GM12878 (cell line): ENCODE measurements at regions not wholly inside any gene's neighbourhood (a gene's known extent, or its start where the extent isn't known, plus 50 kb on each side); places are given as distances from the start of the nearest gene placed in this dataset.
"Not testable (repeated sequence)": the region's sequence is repeated elsewhere in the genome, so short reads cannot be mapped to it uniquely, and the experiment has no call there.

Experiments used
- ATAC-seq: fragments of 200-7000 bp; cut with Tn5 transposase; 3 replicates; pipeline ENCODE4 v1.9.1; 2020; ENCODE audit warnings: mild to moderate bottlenecking, moderate library complexity
- BruUV-seq: library from RNA; stranded (reverse); fragments of 400-500 nt; replicated peaks from 2 replicates; lab custom pipeline; 2021; lab: Mats Ljungman, UMichigan
- CTCF ChIA-PET: fragments of 300-600 bp; sonication (Branson Sonifier 250); formaldehyde crosslinking; extraction: SDS; loops from one replicate; lab custom pipeline; 2021; ENCODE audit warnings: inconsistent platforms; lab: Yijun Ruan, JAX
- POLR2A ChIA-PET: fragments of 350-600 bp; formaldehyde crosslinking; extraction: SDS; loops from one replicate; lab custom pipeline; 2021; ENCODE audit warnings: inconsistent platforms; lab: Charles Lee
- RAD21 ChIA-PET: fragments of 300-600 bp; sonication (Branson Sonifier 250); formaldehyde crosslinking; loops from one replicate; lab custom pipeline; 2023; ENCODE audit warnings: antibody characterized with exemption; ENCODE audit not compliant: unreplicated experiment; lab: Charles Lee
- SMC1A ChIA-PET: fragments of 300-600 bp; sonication (Branson Sonifier 250); formaldehyde crosslinking; loops from one replicate; lab custom pipeline; 2023; ENCODE audit not compliant: unreplicated experiment, uncharacterized antibody; lab: Charles Lee
- DNase-seq: peaks from one replicate; pipeline ENCODE4 v3.0.0-alpha.2; 2011; ENCODE audit warnings: low read depth, low spot score
- FAIRE-seq: peaks from 3 replicates; lab custom pipeline; 2011; peaks lifted over from hg19 to GRCh38; lab: Jason Lieb, UNC
- H2AFZ ChIP-seq: 2 replicates; pipeline ENCODE4 v1.6.0; 2011; ENCODE audit warnings: low read depth, low read length, control low read depth; ENCODE audit not compliant: control insufficient read depth
- H3K27ac ChIP-seq: 2 replicates; pipeline ENCODE4 v1.5.1; 2011; ENCODE audit warnings: control low read depth; ENCODE audit not compliant: control insufficient read depth, insufficient read depth
- H3K27me3 ChIP-seq, 2 experiments: replicated peaks in 1 of 2; 2 replicates each; pipeline versions ENCODE4 v1.6.0 to v1.6.1; 2011; ENCODE audit warnings: low read length in 1 of 2; ENCODE audit not compliant: control insufficient read depth in 2 of 2, insufficient read depth in 2 of 2
- H3K36me3 ChIP-seq, 2 experiments: 2 replicates each; pipeline ENCODE4 v1.5.1; 2011; ENCODE audit warnings: low read length in 1 of 2; ENCODE audit not compliant: control insufficient read depth in 2 of 2, insufficient read depth in 2 of 2
- H3K4me1 ChIP-seq: 2 replicates; pipeline ENCODE4 v1.6.1; 2011; ENCODE audit warnings: mild to moderate bottlenecking, low read length, moderate library complexity, mixed read lengths; ENCODE audit not compliant: control insufficient read depth, insufficient read depth
- H3K4me2 ChIP-seq: 2 replicates; pipeline ENCODE4 v1.6.0; 2011; ENCODE audit warnings: control low read depth; ENCODE audit not compliant: control insufficient read depth, insufficient read depth
- H3K4me3 ChIP-seq: fragments of 200-600 bp; sonication (generic); 2 replicates; pipeline ENCODE4 v1.5.1; 2016
- H3K79me2 ChIP-seq: 2 replicates; pipeline ENCODE4 v1.6.0; 2011; ENCODE audit warnings: low read length; ENCODE audit not compliant: control insufficient read depth, insufficient read depth
- H3K9ac ChIP-seq: 2 replicates; pipeline ENCODE4 v1.8.0; 2011; ENCODE audit warnings: low read length, control low read depth, mixed read lengths; ENCODE audit not compliant: control insufficient read depth, insufficient read depth
- H3K9me3 ChIP-seq: replicated peaks from 3 replicates; pipeline ENCODE4 v1.5.1; 2011; ENCODE audit warnings: mild to moderate bottlenecking, low read length; ENCODE audit not compliant: control insufficient read depth, insufficient read depth
- H4K20me1 ChIP-seq: 2 replicates; pipeline ENCODE4 v1.6.0; 2011; ENCODE audit not compliant: control insufficient read depth, insufficient read depth
- KDM1A ChIP-seq: fragments of 200-600 bp; sonication (generic); IDR thresholded peaks from 2 replicates; pipeline ENCODE4 v1.6.1; 2016; ENCODE audit warnings: borderline replicate concordance
- WGBS: methylation state at CpG from one replicate; pipeline ENCODE4 v1.1.6; 2016; ENCODE audit warnings: low lambda C conversion rate; ENCODE audit not compliant: insufficient replicate concordance, insufficient coverage; ENCODE audit errors: missing lambda C conversion rate; 5-methylcytosine and 5-hydroxymethylcytosine counted together
- in situ Hi-C: fragments of 300-500 bp; cut with MboI; formaldehyde crosslinking; loops from 9 replicates; pipeline ENCODE4 v1.14.3; 2018; ENCODE audit warnings: mixed read lengths
- intact Hi-C: fragments of 100-400 bp; cut with micrococcal nuclease; formaldehyde crosslinking; loops from one replicate; pipeline ENCODE4 v1.14.2; 2022; ENCODE audit not compliant: unreplicated experiment
- TF ChIP-seq, protein P1 (sequence below): fragments of 450-650 bp; formaldehyde crosslinking; IDR thresholded peaks from 2 replicates; pipeline ENCODE4 v1.5.0; 2022; ENCODE audit warnings: mild to moderate bottlenecking, missing genetic modification characterization

DNA sequence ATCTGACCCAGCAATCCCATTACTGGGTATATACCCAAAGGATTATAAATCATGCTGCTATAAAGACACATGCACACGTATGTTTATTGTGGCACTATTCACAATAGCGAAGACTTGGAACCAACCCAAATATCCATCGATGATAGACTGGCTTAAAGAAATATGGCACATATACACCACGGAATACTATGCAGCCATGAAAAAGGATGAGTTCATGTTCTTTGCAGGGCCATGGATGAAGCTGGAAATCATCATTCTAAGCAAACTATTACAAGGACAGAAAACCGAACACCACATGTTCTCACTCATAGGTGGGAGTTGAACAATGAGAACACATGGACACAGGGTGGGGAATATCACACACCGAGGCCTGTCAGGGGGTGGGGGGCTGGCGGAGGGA lies 390.4 kb downstream of the RAB38 start:
- H3K4me3 ChIP-seq, RAD21 ChIA-PET, H3K36me3 ChIP-seq, H3K4me1 ChIP-seq, H3K4me2 ChIP-seq, DNase-seq, ATAC-seq, H3K27ac ChIP-seq, CTCF ChIA-PET, FAIRE-seq, in situ Hi-C loops, intact Hi-C loops, H2AFZ ChIP-seq, H3K9me3 ChIP-seq, H3K9ac ChIP-seq, H3K79me2 ChIP-seq, POLR2A ChIA-PET, H3K27me3 ChIP-seq, SMC1A ChIA-PET, H4K20me1 ChIP-seq, BruUV-seq: not testable (repeated sequence)
- 24% methylated on average over 7 of the region's 7 CpGs for WGBS

DNA sequence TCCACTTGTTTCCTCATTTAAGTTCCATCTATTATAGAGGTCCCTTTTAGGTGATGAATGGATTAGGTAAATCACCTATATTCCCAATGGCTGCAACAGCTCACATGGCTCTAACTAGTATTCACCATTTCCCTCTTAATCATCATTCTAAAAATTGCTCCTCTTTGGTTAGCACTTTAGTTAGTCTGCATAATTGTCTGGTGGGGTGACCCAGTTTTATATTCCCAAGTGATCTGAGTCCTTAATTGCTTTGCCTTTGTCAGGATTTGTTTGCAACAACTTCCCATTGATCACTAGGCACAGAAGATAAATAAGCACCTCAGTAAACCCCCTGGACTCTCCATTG lies 395.2 kb downstream of the RAB38 start:
- SMC1A ChIA-PET = interaction anchor here (1.3 kb wide), 1 partner anchor 14 kb away, joined by 3 read pairs; no protein-coding TSS in a partner anchor
- H3K27me3 ChIP-seq = no peaks in the 10 kb centered on the region
- in situ Hi-C loops (no loop called here), intact Hi-C loops (no loop called here)
- H3K79me2 ChIP-seq = no peaks in the 10 kb centered on the region
- CTCF ChIA-PET = no interaction called here
- H2AFZ ChIP-seq = no peak overlapping the region
- H3K4me3 ChIP-seq = no peak overlapping the region
- H3K9ac ChIP-seq = no peak overlapping the region
- FAIRE-seq (no peak), DNase-seq (no peak)
- H3K36me3 ChIP-seq = no peaks in the 10 kb centered on the region
- H3K9me3 ChIP-seq = no peaks in the 10 kb centered on the region
- POLR2A ChIA-PET = no interaction called here
- H4K20me1 ChIP-seq = no peaks in the 10 kb centered on the region
- no peaks in the 10 kb centered on the region for H3K4me1 ChIP-seq
- TF ChIP-seq, protein P1, sequence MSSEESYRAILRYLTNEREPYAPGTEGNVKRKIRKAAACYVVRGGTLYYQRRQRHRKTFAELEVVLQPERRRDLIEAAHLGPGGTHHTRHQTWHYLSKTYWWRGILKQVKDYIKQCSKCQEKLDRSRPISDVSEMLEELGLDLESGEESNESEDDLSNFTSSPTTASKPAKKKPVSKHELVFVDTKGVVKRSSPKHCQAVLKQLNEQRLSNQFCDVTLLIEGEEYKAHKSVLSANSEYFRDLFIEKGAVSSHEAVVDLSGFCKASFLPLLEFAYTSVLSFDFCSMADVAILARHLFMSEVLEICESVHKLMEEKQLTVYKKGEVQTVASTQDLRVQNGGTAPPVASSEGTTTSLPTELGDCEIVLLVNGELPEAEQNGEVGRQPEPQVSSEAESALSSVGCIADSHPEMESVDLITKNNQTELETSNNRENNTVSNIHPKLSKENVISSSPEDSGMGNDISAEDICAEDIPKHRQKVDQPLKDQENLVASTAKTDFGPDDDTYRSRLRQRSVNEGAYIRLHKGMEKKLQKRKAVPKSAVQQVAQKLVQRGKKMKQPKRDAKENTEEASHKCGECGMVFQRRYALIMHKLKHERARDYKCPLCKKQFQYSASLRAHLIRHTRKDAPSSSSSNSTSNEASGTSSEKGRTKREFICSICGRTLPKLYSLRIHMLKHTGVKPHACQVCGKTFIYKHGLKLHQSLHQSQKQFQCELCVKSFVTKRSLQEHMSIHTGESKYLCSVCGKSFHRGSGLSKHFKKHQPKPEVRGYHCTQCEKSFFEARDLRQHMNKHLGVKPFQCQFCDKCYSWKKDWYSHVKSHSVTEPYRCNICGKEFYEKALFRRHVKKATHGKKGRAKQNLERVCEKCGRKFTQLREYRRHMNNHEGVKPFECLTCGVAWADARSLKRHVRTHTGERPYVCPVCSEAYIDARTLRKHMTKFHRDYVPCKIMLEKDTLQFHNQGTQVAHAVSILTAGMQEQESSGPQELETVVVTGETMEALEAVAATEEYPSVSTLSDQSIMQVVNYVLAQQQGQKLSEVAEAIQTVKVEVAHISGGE (CRISPR knock-in tag) = no peak
- TF ChIP-seq KDM1A = no peak
- TF ChIP-seq, all 136 proteins: peak for 0
- RAD21 ChIA-PET = no interaction called here
- Histone ChIP-seq H3K27ac (no peak overlapping the region), H3K4me2 (no peak overlapping the region)
- no TSS peak for BruUV-seq
- no peak for ATAC-seq
